CD4-positive, alpha-beta T cell (primary cell): ENCODE measurements at regions not wholly inside any gene's neighbourhood (a gene's known extent, or its start where the extent isn't known, plus 50 kb on each side); places are given as distances from the start of the nearest gene placed in this dataset.

Experiments used
- ATAC-seq: fragments of 200-7000 bp; cut with Tn5 transposase; one replicate; pipeline ENCODE4 v1.10.0; 2022; ENCODE audit warnings: mild to moderate bottlenecking; ENCODE audit not compliant: poor library complexity
- CTCF ChIA-PET: fragments of 350-600 bp; sonication (Branson Sonifier 250); formaldehyde crosslinking; loops from one replicate; lab custom pipeline; 2021; ENCODE audit warnings: antibody characterized with exemption, inconsistent platforms; lab: Charles Lee
- POLR2A ChIA-PET: fragments of 350-600 bp; sonication (Branson Sonifier 250); formaldehyde crosslinking; loops from one replicate; lab custom pipeline; 2021; ENCODE audit warnings: antibody characterized with exemption, inconsistent platforms; lab: Charles Lee
- DNase-seq, 14 experiments: peaks; one replicate each; pipeline ENCODE4 v3.0.0-alpha.2; 2013 to 2020; ENCODE audit warnings: mixed read lengths in 2 of 14
- H3K27ac ChIP-seq, 2 donors: one replicate each; pipeline versions ENCODE4 v1.5.1 to v1.7.0; 2013; ENCODE audit warnings: low read length in 2 of 2, low read depth in 1 of 2, mild to moderate bottlenecking in 1 of 2
- H3K27me3 ChIP-seq, 2 experiments: 1 replicate in 1 of 2; 2 replicates in 1 of 2; pipeline versions ENCODE4 v1.6.1 to v1.7.0; 2013; ENCODE audit warnings: low read length in 2 of 2, control low read depth in 1 of 2, mild to moderate bottlenecking in 1 of 2, moderate library complexity in 1 of 2; ENCODE audit not compliant: insufficient read depth in 2 of 2, control insufficient read depth in 1 of 2
- H3K36me3 ChIP-seq: one replicate; pipeline ENCODE4 v1.6.1; 2013; ENCODE audit warnings: low read length, control low read depth; ENCODE audit not compliant: insufficient read depth
- H3K4me1 ChIP-seq: one replicate; pipeline ENCODE4 v1.6.1; 2013; ENCODE audit warnings: low read length, control low read depth; ENCODE audit not compliant: insufficient read depth
- H3K4me3 ChIP-seq: one replicate; pipeline ENCODE4 v1.5.1; 2013; ENCODE audit warnings: mild to moderate bottlenecking, low read length, moderate library complexity
- H3K9me3 ChIP-seq, 2 experiments: 1 replicate in 1 of 2; 2 replicates in 1 of 2; pipeline versions ENCODE4 v1.6.1 to v1.7.0; 2013; ENCODE audit warnings: low read length in 2 of 2, mild to moderate bottlenecking in 2 of 2, control low read depth in 1 of 2, moderate library complexity in 1 of 2; ENCODE audit not compliant: control insufficient read depth in 1 of 2, insufficient read depth in 1 of 2
- H3K27ac Mint-ChIP-seq: one replicate; pipeline ENCODE4 v1.8.0; 2020; ENCODE audit warnings: mixed read lengths
- H3K27me3 Mint-ChIP-seq: one replicate; pipeline ENCODE4 v1.8.0; 2021; ENCODE audit warnings: mixed read lengths
- H3K36me3 Mint-ChIP-seq: one replicate; pipeline ENCODE4 v1.8.0; 2021; ENCODE audit warnings: low read depth, mixed read lengths
- H3K4me1 Mint-ChIP-seq: one replicate; pipeline ENCODE4 v1.8.0; 2021; ENCODE audit warnings: low read depth, mixed read lengths
- H3K4me3 Mint-ChIP-seq: one replicate; pipeline ENCODE4 v1.8.0; 2020; ENCODE audit warnings: mild to moderate bottlenecking, mixed read lengths
- H3K9me3 Mint-ChIP-seq: one replicate; pipeline ENCODE4 v1.8.0; 2020; ENCODE audit warnings: mixed read lengths
- CTCF ChIP-seq: fragments of 200-600 bp; IDR thresholded peaks from one replicate; pipeline ENCODE4 v1.8.0; 2022; ENCODE audit warnings: antibody characterized with exemption, mild to moderate bottlenecking
- intact Hi-C, 2 experiments: fragments of 100-400 bp; cut with DNase I in 1 of 2; cut with micrococcal nuclease in 1 of 2; formaldehyde crosslinking; loops; one replicate each; pipeline versions ENCODE4 v1.15.1 to v1.9.0; 2023 to 2025; cut with DNase I, micrococcal nuclease

DNA sequence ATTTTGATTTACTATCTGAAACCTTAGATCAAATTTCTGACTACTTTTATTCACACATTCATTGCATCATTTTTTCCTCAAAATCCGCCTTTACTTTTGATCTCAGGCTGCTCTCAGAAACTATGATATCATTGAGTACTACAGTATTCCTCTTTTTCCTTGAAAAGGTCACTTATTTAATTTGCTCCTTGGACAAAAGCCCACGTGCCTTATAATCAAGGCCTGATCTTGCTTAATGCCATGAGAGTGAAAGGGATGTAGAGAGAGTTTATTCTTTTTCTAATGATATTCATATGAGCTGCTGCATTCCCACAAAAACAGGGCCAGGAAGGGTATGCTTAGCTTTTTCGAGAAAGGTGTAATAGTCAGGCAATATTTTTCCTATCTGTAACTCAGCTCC lies 327.0 kb downstream of the ETS1 start:
- no peak overlapping the region for H3K27ac Mint-ChIP-seq
- ChIA-PET POLR2A (interaction anchor here (1.3 kb wide), 1 partner anchor 11 kb away, joined by 3 read pairs; no protein-coding TSS in a partner anchor), CTCF (no interaction called here)
- no peaks in the 10 kb centered on the region for H3K27me3 ChIP-seq
- no peaks in the 10 kb centered on the region for H3K36me3 ChIP-seq
- no peak for TF ChIP-seq CTCF
- intact Hi-C loops = no loop called here
- H3K9me3 ChIP-seq = no peaks in the 10 kb centered on the region
- no peaks in the 10 kb centered on the region for H3K36me3 Mint-ChIP-seq
- no peak for ATAC-seq
- no peak for DNase-seq
- H3K27ac ChIP-seq = no peak overlapping the region
- H3K4me1 ChIP-seq = no peaks in the 10 kb centered on the region
- no peaks in the 10 kb centered on the region for H3K4me1 Mint-ChIP-seq
- no peaks in the 10 kb centered on the region for H3K9me3 Mint-ChIP-seq
- H3K4me3 ChIP-seq = no peak overlapping the region
- H3K4me3 Mint-ChIP-seq = no peak overlapping the region
- no peaks in the 10 kb centered on the region for H3K27me3 Mint-ChIP-seq

DNA sequence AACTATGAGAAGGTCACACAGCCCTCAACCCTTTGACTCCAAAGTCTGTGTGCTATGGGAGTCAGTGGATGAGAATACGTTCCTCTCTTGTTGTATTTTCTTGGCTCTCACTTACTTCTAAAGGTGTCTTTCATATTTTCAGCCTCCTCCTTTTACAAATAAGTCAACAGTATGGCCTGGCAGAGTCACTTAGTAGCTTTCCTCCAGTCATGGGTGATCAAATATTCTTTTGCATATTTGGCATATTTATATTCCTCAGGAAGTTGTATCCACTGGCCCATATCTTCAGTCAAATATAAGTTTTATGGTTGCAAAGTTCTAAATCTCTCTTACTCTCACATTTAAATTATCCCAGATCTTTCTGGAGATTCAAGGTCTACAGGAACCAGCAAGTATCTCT lies 327.5 kb downstream of the ETS1 start:
- H3K4me1 ChIP-seq = no peaks in the 10 kb centered on the region
- Mint-ChIP-seq H3K4me3 (no peak overlapping the region), H3K36me3 (no peaks in the 10 kb centered on the region), H3K27ac (no peak overlapping the region), H3K27me3 (no peaks in the 10 kb centered on the region), H3K9me3 (no peaks in the 10 kb centered on the region), H3K4me1 (no peaks in the 10 kb centered on the region)
- H3K36me3 ChIP-seq = no peaks in the 10 kb centered on the region
- no peaks in the 10 kb centered on the region for H3K9me3 ChIP-seq
- DNase-seq = no peak
- no peaks in the 10 kb centered on the region for H3K27me3 ChIP-seq
- H3K27ac ChIP-seq = no peak overlapping the region
- no peak for TF ChIP-seq CTCF
- H3K4me3 ChIP-seq = no peak overlapping the region
- intact Hi-C loops = no loop called here
- no peak for ATAC-seq
- POLR2A ChIA-PET = interaction anchor here (1.3 kb wide), 1 partner anchor 11 kb away, joined by 3 read pairs; no protein-coding TSS in a partner anchor
- CTCF ChIA-PET = no interaction called here

DNA sequence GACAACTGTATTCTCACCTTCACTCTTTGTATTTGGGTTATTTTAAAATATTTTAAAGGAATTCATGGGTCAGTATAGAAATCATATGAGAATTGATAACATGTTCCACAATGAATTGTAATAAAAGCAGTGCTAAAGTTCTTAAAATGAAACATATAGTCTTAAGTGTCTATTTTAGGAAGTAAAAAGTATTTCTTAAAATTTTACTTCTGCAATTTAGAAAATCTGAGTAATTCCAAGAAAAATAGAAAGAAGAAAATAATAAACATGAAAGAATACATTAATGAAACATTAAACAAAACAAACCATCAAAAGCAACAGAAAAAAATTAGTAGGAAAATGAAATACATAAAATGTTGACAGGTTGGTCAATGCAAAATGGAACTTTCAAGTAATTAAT lies 332.4 kb downstream of the ETS1 start:
- Mint-ChIP-seq H3K27ac (no peak overlapping the region), H3K36me3 (no peaks in the 10 kb centered on the region), H3K27me3 (no peaks in the 10 kb centered on the region), H3K4me3 (no peak overlapping the region), H3K9me3 (no peaks in the 10 kb centered on the region), H3K4me1 (no peaks in the 10 kb centered on the region)
- intact Hi-C loops = no loop called here
- POLR2A ChIA-PET = no interaction called here
- CTCF ChIA-PET = interaction anchor here (1.4 kb wide), 1 partner anchor 12 kb away, joined by 4 read pairs; no protein-coding TSS in a partner anchor
- no peak for ATAC-seq
- no peaks in the 10 kb centered on the region for H3K27me3 ChIP-seq
- no peaks in the 10 kb centered on the region for H3K9me3 ChIP-seq
- no peak for DNase-seq
- no peak overlapping the region for H3K4me3 ChIP-seq
- no peak overlapping the region for H3K27ac ChIP-seq
- TF ChIP-seq CTCF = no peak
- no peaks in the 10 kb centered on the region for H3K4me1 ChIP-seq
- no peaks in the 10 kb centered on the region for H3K36me3 ChIP-seq
